Kidney glomerular epithelial cell (primary cell): ENCODE measurements at regions not wholly inside any gene's neighbourhood (a gene's known extent, or its start where the extent isn't known, plus 50 kb on each side); places are given as distances from the start of the nearest gene placed in this dataset.
"Not testable (repeated sequence)": the region's sequence is repeated elsewhere in the genome, so short reads cannot be mapped to it uniquely, and the experiment has no call there.

Source experiments
- DNase-seq: peaks from one replicate; lab custom pipeline; 2025; lab: John Stamatoyannopoulos, UW

DNA sequence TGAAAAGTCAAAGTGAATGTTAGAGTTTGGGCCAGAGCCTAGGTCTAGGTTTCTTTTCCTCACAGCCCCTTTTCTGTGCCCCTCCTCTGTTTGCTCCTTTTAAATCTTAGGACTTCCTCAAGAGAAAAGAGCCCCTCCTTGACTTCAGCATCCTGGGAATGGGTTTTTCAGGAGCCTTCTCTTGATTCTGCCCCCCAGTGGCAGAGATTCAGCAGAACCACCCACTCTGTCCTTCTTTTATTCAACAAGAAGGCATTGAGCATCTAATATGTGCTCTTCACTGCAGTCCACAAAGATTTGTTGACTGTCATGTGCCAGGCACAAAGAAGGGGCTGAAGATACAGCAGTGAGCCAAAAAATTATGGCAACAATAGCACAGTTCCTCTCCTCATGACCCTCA is 270.8 kb upstream of the CDH5 start:
- DNase-seq, result no peak

DNA sequence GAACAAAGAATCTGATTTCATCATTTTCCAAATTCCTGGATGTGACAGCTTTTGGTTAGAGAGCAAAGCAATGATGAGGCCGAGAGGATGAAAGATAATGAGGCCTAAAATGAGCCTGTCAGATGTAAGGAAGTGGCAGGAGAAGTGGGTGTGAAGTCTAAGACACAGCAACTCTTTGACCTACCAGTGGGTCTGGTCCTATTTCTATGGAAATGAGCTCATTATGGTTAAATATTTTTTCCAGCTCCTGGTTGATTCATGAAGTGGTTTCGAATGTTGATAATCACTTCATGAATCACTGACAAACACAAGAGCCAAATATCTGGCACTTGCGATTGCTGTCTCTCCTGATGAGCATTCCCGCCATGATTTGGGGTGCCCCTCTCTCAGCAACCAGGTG is 273.3 kb upstream of the CDH5 start:
- no peak for DNase-seq

DNA sequence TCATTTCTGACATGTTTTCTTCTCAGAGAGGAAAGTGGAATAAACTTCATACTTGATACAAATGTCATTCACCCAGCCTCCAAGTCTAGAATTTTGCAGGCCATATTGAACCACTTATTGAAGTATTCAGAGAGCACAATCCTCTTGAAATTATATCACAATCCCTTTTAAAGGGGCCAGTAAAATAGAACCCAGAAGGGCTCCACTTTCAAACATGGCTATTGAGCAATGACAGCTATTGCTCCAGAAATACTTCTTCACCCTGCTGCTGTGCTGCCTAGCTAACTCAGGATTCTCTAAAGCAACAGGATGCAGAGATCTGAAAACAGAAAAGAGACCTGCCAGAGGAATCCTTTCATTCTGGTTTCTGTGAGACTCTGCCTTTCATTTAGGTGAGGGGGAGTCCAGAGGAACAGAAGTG is 275.0 kb upstream of the CDH5 start:
- DNase-seq, result no peak

DNA sequence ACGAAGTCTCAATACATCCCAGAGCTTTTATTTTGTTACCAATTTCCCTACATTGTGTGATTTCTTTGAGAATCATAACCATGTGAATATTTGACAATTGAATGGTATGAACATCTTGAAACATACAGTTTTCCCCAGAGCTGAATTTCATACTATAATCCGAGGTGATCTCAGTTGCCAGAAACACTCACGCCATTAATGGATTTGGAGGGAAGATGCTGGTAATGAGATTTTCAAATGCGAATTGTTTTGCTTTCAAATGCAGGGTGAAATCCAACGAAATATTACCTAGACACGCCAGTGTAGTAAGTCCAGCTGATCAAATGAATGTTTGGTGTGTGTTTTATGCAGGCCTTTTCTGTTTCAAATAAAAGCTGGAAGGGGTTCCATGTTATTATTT is 277.8 kb upstream of the CDH5 start:
- DNase-seq, result no peak

DNA sequence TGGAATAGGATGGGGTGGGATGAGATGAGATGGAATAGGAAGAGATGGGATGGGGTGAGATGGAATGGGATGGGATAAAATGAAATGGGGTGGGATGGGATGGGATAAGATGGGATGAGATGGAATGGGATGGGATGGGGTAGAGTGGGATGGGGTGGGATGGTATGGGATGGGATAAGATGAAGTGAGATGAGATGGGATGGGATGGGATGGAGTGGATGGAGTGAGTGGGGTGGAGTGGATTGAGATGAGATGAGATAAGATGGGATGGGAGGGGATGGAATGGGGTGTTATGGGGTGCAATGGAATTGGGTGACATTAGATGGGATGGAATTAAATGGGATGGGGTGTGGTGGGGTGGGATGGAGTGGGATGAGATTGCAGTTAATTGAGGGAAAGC is 279.2 kb upstream of the CDH5 start:
- no peak for DNase-seq

DNA sequence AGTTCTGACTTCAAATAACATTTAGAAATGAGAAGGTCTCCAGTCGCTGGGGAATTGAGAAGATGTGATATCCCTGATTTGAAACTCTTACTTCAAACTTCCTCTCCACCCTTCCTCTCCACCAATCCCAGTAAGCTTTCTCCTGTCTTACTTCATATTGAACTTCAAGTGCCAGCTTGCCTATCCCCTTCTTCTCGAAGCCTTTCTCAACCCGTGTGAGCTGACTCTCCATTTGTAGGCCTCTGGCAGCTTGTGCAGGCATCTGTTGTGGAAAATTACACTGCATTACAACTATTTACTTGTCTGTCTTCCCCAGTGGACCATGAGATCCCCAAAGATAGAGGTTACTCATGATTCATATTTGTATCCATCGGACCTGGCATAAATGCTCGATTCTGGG is 280.8 kb upstream of the CDH5 start:
- DNase-seq, result no peak

DNA sequence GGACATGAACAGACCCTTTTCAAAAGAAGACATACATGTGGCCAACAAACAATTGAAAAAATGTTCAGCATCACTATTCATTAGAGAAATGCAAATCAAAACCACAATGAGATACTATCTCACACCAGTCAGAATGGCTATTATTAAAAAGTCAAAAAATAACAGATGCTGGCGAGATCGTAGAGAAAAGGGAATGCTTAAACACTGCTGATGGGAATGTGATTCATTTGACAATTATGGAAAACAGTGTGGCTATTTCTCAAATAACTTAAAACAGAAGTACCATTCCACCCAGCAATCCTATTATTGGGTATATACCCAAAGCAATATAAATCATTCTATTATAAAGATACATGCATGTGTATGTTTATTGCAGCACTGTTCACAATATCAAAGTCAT is 281.8 kb upstream of the CDH5 start:
- DNase-seq, result not testable (repeated sequence)

DNA sequence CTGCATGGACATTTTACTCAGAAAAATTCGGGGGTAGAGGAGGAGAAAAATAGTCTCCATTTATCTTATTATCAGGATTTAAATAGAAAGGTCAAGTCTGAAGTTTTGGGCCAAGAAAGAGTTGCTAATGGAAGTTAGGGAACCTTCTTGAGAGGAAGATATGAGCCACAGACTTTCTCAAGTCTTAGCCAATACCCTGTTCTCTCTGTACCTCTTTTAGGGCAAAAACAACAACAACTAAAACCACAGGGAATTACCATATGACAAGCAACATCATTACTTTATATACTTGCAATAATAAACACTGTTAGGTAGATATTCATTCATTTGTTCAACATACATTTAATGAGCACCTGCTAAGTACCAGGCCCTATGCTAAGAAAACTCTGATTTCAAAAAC is 282.2 kb upstream of the CDH5 start:
- DNase-seq, result no peak

DNA sequence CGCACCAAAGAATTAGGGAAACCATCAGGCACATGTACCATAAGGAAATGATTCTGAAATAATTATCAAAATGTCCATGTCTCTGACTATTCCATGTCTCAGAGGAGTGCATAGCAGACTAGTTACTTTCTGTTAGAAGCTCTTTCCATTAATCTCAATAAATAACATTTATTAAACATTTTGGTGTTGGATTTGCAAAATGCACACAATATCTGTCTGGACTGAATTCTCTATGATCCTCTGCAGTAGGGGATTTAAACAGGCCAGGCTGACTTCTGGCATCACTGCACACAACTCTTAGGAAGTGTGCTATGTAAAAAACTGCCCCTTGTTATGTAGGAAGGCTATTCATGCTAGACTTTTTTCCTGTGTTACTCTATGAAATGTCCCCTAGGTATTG is 283.3 kb upstream of the CDH5 start:
- no peak for DNase-seq

DNA sequence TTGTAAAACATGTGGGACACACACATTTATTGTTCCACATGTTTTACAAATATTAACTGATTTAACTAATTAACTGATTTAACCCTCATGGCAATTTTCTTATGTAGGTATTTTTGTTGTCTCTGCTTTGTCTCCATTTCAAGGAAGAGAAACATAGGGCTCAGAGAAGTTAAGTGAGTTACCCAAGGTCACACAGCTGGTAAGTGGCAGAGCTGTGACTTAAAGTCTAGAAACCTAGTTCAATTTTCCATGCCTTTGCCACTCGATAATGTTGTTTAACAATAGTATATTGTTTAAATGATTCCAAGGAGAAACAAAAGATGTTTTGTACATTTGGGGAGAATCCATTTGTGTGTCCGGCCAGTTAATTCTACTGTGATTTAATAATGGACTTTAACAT is 284.1 kb upstream of the CDH5 start:
- no peak for DNase-seq

DNA sequence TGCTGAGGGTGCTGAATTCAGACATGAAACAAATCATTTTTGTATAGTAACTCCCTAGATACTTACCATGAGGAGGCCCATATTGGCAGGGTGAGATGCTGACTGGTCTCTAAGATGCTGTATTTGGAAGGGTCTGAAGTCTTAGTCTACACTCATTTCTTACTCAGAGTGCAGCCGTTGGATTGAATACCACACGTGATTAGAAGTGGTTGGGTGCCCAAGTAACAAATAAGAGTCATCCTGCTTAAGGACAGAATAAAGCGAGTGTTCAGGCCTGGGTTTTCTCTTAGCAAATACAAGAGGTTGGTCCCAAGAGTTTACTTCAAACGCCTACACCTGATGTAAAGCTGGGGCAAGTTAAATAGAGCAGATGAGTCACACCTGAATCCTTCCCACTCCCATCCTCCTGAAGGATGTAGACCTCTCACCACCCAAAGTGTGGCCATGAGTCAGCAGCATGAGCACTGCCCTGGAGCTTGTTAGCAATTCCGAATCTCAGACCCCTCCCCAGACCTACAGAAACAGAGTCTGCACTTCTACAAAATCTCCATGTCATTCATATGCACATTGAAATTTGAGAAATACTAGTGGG is 284.6 kb upstream of the CDH5 start:
- no peak for DNase-seq

DNA sequence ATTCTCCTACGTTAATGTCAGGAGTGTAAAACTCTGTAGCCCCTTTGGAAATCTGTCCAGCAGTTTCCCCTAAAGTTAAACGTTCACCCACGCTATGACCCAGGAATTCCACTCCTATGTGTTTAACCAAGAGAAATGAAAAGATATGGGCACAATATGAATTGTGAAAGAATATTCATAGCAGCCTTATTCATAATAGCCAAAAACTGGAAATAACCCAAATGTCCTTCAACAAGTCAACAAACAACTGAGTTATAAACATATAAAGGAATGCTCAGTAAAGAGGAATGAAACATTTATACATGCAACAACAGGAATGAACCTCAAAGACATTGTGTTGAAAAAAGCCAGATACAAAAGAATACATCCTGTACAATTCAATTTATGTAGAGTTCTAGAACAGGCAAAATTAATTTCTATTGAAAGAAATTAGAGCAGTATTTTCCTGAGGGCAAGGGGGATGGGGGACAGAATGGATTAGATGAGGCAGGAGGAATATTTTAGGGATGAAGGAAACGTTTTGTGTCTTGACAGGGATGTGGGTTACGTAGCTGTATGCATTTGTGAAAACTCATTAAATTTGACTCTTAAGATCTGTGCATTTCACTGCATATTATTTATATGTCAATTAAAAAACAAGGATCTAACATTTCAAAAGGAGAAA is 286.7 kb upstream of the CDH5 start:
- no peak for DNase-seq

DNA sequence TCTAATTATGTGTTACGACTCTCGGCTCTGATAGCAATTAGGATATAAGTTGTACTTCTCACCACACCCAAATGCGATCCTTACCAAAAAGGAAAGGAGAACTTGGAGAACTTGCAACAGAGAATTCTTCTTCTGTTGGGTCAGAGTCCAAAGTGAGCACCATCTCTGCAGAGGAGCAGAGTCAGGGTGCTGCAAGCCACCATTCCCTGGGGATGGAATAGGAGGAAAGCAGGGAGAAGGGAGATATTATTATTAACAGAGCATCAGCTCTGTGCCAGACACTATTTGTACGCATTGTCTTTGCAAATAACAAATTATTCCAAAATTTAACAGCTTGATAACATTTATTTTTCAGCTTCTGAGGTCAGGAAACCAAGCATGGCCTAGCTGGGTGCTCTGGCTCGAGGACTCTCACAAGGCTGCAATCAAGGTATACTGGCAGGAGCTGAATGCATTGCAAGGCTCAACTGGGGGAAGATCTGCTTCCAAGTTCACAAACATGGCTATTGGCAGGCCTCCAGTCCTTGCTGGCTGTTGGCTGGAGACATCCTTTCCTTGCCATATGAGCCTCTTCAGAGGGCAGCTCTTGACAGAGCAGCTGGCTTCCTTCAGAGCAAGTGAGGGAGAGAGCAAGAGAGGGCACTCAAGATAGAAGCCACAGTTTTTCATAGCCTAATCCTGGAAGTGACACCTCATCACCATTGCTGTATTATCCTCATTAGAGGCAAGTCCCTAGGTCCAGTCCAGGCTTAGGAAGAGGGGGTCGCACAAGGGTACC is 296.2 kb upstream of the CDH5 start:
- no peak for DNase-seq

DNA sequence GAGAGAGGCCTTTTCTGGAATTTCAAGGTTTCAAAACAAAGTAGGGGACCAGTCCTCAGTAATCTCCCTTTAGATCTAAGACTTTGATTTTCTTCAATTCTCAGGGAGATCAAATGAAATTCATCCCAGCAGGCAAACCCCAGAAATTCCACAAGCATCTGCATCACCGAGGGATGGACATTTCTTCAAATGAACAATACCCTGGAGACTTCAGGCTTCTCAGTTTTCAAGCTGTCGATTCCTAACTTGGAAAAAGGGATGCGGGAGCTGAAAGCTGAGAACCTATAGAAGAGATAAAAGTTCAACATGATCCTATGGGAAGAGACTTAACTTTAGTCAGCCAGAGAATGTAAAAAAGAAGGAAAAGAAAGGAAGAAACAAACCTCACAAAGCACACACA is 296.9 kb upstream of the CDH5 start:
- no peak for DNase-seq

DNA sequence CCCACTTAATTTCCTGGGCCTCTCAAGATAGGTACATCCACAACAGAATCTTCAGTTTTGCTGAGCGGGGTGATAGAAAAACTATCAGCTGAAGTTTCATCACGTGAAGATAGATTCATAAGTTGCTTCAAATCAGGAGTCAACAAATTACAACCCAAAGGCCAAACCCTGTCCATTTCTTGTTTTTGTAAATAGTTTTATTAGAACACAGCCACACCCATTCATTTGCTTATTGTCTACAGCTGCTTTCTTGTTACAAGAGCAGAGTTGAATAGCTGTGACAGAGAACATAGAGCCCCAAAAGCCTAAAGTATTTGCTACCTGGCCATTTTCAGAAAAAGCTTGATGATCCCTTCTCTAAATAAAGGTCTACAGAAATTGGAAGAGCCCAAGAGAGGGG is 300.1 kb upstream of the CDH5 start:
- DNase-seq, result no peak

DNA sequence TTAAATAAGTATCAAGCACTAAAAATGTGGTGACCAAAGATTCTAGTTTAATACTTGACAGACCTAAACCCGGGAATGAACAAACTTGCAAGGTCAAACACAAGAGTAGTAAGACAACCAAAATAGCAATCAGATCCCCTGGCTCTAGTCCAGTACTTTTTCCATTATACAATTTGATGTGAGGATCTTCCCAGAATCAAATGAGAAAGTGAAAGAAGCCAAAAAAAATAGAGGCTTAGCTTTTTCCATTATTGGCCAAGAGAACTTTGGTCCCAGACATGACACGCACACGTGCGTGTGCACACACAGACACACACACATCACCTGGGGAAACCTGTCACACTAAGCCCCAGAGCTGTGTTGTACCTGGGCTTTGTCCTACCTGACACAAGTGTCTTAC is 300.6 kb upstream of the CDH5 start:
- DNase-seq, result no peak

DNA sequence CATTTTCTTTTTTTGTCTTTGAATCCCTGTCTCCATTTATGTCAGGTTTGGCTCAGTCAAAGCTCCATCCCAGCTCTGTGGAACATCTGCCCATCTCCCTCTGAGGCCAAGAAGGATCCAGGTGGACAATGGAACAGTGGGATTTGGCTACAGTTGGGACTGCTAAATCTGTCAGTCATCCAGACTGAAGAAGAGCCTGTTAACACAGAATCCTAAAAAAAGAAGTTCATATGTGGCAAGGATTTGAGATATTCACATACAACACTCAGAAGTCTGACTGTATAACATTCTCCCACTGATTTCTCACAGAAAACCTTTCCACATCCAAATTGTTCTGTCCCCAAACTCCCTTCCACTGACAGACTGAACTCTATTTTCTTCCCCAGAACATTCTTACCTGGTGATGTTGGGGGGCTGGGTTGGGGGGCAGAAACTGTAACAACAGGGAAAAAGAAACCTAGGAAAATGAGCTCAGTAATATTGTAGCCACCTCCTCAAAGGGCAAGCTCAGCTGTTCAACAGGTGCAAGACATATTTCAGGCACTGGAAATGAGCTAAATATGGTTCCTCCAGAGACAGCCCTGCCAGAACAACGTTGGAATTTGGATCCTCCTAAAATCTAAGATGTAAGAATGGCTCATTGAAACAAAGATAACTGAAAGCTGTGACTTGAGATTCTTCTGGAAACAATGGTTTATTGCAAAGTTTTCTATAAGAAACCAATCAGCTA is 301.5 kb upstream of the CDH5 start:
- DNase-seq, result no peak

DNA sequence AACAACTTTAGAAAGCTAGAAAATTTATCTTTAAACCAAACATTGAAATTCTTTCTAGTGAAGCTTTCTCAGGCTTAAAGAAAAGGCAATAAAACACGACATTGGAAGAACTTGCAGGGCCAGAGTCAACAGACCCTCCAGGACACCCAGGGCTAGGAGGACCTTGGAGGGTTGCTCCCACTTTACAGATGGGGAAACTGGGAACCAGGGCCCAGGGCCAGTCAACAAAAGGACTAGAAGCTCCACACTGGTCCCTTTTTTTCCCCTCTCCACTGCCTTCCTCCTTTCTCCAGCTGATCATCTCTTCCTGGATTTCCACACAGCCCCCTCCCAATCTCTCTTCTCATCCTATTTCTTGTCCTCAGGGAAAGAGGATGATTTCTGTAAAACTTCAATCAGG is 307.7 kb upstream of the CDH5 start:
- no peak for DNase-seq

DNA sequence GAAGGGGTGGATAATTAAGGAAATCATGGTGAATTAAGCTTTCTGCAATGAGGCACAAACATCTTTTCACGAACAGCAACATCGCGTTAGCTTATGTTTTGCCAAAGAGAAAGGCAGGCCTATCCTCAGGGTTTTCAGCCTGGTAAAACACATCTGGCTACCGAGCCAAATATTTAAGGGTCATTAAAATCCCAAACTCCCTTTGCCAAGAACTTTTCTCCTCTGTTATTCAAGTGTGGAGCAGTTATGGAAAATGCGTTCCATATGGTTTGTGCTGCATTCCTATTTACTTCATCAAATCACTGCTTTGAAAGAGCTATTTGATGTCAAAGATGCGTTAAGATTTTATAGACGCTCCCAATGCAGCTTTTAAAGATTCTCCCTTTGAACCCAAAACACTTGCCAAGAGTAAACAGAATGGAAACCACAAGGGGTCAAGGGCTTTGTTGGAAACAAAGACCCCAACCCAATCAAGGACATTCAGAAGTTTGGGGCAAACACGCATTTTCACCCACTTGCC is 308.3 kb upstream of the CDH5 start:
- DNase-seq, result no peak

DNA sequence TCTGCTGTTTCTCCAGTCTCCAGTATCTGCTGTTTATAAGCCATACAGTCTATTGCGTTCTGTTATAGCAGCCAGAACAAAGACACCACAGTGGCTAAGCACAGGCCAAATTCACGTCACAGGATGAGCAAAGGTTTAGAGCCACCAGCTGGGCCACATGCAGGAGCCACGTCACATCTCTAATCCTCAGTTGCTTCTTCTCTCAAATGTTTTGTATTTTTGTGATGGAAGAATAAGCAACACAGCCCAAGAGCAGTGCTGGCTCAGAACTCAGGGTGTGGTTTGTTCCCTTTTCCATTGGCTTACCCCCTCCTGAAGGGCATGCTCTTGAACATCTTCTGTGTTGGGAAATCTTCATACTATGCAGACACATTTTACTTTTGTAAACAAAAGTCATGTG is 309.4 kb upstream of the CDH5 start:
- no peak for DNase-seq

DNA sequence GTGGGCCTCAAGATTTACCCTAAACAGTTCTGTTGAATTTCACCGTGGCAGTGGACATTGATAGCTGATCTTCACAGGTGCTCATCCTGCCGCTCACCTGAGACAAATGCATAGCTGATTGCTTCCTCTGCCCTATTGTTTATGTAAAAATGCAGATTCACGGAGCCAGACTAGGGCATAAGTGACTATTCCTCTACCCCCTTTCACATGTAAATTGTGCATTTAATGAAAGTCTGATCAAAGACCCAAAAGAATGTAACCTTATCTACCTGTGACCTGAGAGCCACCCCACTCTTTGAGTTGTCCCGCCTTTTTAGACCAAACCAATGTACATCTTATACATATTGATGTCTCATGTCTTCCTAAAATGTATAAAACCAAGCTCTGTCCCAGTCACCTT is 312.4 kb upstream of the CDH5 start:
- no peak for DNase-seq

DNA sequence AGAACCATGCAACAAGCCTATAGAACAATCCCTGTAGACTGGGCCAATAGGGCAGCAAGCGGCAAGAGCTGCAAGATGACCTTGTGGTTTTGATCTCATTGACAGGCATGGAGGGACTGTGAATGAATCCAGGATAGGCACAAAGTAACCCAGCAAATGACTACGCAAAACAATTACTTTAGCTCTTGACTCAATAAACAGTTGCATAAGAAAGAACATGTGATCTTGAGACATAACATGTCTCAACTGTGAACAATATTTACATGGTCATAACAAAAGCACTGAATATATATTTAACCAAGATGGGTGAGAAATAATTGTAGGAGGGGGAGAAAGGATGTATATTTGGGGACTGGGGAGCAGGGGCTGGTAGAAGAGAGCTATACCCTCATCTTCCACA is 313.7 kb upstream of the CDH5 start:
- no peak for DNase-seq

DNA sequence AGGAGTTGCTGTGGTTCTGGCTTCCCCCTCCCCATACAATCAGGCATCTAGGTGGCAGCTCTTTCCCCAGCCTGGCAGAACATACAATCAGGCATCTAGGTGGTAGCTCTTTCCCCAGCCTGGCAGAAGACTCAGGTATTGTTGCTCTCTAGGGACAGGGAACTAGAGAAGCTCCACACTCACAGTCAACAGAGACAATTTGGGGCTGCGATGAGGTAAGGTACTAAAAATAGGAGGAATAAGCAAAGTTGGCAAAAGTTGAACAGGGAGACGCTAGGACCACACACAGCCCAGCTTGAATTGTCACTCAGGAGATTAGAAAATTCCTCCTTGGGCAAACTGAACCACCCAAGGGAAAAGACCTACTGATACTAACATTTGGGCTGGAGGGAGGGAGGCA is 315.5 kb upstream of the CDH5 start:
- DNase-seq, result no peak
